Activated CD4-positive, alpha-beta T cell treated with anti-CD3 and anti-CD28 coated beads, Interleukin-2, amount 10 ng/mL, durations not matched to agents 24 days and 14 days (primary cell): ENCODE measurements at regions not wholly inside any gene's neighbourhood (a gene's known extent, or its start where the extent isn't known, plus 50 kb on each side); places are given as distances from the start of the nearest gene placed in this dataset.
"Not testable (repeated sequence)": the region's sequence is repeated elsewhere in the genome, so short reads cannot be mapped to it uniquely, and the experiment has no call there.

Experiments used
- DNase-seq: peaks from one replicate; pipeline ENCODE4 v3.0.0; 2022
- H3K27ac Mint-ChIP-seq: one replicate; pipeline ENCODE4 v1.8.0; 2022; ENCODE audit warnings: mild to moderate bottlenecking, mixed read lengths
- H3K27me3 Mint-ChIP-seq: one replicate; pipeline ENCODE4 v1.8.0; 2022; ENCODE audit warnings: mixed read lengths
- H3K36me3 Mint-ChIP-seq: one replicate; pipeline ENCODE4 v1.8.0; 2022; ENCODE audit warnings: low read depth, mild to moderate bottlenecking, mixed read lengths
- H3K4me1 Mint-ChIP-seq: one replicate; pipeline ENCODE4 v1.8.0; 2021; ENCODE audit warnings: mixed read lengths
- H3K4me3 Mint-ChIP-seq: one replicate; pipeline ENCODE4 v1.8.0; 2022; ENCODE audit warnings: mild to moderate bottlenecking, moderate library complexity, mixed read lengths
- H3K9me3 Mint-ChIP-seq: one replicate; pipeline ENCODE4 v1.8.0; 2021; ENCODE audit warnings: mixed read lengths
- intact Hi-C: fragments of 100-400 bp; cut with micrococcal nuclease; formaldehyde crosslinking; loops from one replicate; pipeline ENCODE4 v1.15.1; 2023

DNA sequence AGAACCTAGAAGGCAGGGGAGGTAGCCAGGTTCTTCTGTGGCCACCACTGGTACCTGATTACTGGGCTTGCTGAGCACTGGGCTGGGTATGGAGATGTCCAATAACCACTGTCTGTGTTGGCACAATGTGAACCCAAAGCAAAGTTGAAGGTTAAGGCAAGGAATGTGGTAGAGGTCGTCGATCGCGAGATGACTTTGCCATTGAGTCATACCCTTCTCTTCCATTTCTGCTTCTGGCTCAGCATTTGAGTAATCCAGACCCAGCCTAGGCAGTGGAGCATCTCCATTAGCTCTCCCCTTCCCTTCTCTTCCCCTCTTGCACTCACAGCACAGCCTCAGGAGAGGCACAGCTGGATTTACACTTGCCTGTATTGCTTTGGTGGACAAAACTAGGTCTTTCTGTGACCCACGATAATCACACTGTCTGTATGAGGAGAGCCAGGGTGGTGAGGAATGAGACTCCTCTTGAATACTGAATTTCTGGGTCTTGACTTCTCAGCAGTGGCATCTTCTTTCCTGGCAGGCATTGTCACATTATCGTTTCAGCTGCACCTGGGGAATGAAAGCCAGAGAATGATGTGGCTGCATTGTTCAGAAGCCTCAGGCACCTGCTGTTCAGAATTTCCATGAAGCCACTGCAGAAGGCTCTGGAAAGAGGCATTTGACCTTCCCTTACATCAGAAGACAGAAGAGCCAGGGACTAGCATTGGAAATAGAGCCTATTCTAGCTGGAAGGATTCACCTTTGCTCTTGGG, 272.6 kb downstream of the PDCD6IP start:
- Mint-ChIP-seq H3K9me3 (no peaks in the 10 kb centered on the region), H3K27ac (no peak overlapping the region), H3K27me3 (no peaks in the 10 kb centered on the region), H3K36me3 (no peaks in the 10 kb centered on the region), H3K4me3 (no peak overlapping the region), H3K4me1 (no peaks in the 10 kb centered on the region)
- DNase-seq: no peak
- intact Hi-C loops: no loop called here

DNA sequence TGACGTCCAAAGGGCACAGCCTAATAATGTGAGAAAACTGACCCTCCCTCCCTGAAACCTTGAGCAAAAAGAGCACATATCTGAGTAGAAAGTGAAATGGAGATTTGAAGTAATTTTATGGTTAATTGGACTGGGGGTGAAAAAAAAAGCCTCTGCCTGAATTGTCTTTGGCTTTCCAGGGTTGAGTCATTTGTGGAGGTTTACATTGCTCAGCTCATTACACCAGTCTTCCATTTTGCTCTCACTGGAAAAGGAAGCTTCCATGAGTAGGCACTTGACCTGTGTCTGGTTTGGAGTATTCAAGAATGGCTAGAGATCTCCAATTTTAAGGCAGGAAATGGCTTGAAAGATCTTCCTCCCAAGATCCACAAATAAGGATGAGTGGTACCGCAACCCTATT, 273.9 kb downstream of the PDCD6IP start:
- Mint-ChIP-seq H3K4me3 (no peak overlapping the region), H3K27me3 (no peaks in the 10 kb centered on the region), H3K9me3 (no peaks in the 10 kb centered on the region), H3K36me3 (no peaks in the 10 kb centered on the region), H3K4me1 (no peaks in the 10 kb centered on the region), H3K27ac (no peak overlapping the region)
- intact Hi-C loops: no loop called here
- no peak for DNase-seq

DNA sequence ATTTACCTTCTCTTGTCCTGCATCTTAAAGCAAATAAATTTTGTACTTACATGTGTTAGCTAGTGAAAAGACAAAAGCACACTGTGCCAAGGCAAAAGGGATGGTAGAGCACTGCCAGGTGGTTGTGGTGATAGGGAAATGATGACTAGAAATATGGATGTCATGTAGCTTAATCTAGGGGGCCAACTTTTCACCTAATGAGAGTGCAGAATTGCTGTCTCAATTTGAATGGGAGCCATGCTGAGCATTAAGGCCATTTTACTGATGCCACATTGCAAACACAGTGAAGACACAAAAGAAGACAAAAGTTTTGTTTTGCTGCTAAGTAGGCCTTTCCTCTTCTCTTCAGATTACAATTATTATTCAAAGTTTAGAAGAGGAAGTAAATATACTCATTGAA, 274.7 kb downstream of the PDCD6IP start:
- H3K4me3 Mint-ChIP-seq: no peak overlapping the region
- H3K9me3 Mint-ChIP-seq: no peaks in the 10 kb centered on the region
- no peaks in the 10 kb centered on the region for H3K27me3 Mint-ChIP-seq
- no peaks in the 10 kb centered on the region for H3K4me1 Mint-ChIP-seq
- no peak for DNase-seq
- H3K27ac Mint-ChIP-seq: no peak overlapping the region
- intact Hi-C loops: no loop called here
- no peaks in the 10 kb centered on the region for H3K36me3 Mint-ChIP-seq

DNA sequence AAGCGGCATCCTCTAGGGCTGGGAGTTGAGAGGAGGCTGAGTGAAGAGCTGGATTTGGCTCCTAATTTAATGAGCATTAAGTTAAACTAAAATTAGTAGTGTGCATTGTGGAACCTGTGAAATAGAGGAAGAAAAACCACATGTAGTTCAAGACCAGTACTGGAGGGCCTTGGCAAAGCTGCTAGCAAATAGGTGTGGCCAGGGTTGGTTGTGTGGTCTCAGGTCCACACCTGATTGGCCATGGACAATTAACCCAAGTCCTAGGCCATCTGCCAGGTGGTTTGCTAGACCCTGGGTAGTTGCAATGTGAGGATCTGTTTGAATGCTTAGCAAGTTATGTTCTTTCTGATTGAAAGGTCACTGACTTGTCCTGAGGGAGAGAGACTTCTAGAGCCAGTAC, 275.5 kb downstream of the PDCD6IP start:
- Mint-ChIP-seq H3K4me3 (no peak overlapping the region), H3K4me1 (no peaks in the 10 kb centered on the region), H3K36me3 (no peaks in the 10 kb centered on the region), H3K27me3 (no peaks in the 10 kb centered on the region), H3K9me3 (no peaks in the 10 kb centered on the region), H3K27ac (no peak overlapping the region)
- no peak for DNase-seq
- intact Hi-C loops: no loop called here

DNA sequence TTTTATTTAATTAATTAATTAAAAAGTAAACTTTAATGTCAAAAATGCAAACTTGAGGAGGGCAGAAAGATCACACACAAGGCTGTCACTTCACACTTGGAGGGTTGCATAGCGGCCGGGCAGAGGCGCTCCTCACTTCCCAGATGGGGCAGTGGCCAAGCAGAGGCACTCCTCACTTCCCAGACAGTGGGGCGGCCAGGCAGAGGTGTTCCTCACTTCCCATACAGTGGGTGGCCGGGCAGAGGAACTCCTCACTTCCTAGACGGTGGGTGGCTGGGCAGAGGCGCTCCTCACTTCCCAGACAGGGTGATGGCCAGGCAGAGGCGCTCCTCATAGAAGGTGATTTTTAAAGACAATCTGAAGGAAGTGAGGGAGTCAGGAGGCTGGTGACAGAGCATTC, 277.5 kb downstream of the PDCD6IP start:
- Mint-ChIP-seq H3K27ac (no peak overlapping the region), H3K9me3 (no peaks in the 10 kb centered on the region), H3K36me3 (no peaks in the 10 kb centered on the region), H3K4me3 (no peak overlapping the region), H3K4me1 (no peaks in the 10 kb centered on the region), H3K27me3 (no peaks in the 10 kb centered on the region)
- intact Hi-C loops: no loop called here
- no peak for DNase-seq

DNA sequence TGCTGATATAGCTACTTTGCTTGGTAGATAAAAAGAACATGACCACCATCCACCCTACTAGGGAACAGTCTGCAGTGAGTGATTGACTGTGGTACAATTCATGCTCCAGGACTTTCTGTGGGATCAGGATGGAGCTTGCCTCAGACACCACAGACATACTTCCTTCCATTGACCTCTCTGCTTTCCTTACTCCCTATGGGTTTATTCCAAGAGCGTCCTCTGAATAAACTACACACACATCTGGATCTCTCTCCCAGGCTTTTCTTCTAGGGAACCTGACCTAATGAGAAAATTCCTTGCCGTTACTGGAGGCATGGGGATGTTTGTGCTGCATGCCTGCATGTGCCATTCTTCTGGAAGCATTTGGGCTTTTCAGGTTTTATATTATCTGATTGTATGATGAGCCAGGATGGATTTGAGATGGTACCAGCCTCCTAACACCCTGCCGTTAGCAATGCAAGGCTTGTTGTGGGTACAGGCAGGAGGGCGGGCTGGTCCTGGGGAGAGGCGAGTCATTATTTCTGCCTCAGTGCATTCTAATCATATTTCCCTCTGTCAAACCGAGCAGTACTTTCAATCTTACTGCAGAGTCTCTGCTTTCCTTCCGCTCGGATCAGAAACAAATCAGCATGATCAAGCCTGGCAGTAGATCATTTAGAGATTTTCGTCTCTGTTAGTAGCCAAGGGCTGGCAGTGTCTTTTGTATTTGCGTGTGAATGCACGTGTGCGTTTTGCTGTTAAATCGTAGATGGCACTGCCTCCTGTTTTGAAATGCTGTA, 279.2 kb downstream of the PDCD6IP start:
- no peak overlapping the region for H3K27ac Mint-ChIP-seq
- H3K4me3 Mint-ChIP-seq: no peak overlapping the region
- intact Hi-C loops: no loop called here
- H3K9me3 Mint-ChIP-seq: no peaks in the 10 kb centered on the region
- H3K36me3 Mint-ChIP-seq: no peaks in the 10 kb centered on the region
- no peak for DNase-seq
- no peaks in the 10 kb centered on the region for H3K4me1 Mint-ChIP-seq
- no peaks in the 10 kb centered on the region for H3K27me3 Mint-ChIP-seq

DNA sequence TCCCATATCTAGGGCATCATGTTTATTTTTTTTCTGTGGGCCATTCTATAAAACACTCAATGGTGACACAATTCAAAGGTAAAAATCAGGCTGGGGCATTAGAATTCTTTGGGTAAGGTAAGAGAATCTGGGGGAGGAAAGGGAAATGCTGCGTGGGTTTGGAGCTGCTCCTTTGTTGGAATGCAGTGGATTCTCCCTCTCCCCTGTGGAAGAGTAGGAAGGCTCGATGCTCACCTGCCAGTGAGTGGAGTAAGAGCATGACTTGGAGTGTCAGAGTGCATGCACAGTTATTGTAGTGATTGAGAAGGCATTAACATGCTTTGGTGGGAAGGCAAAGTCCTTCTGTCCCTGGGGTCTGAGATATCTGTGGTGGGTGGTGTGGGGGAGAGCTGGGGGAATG, 280.0 kb downstream of the PDCD6IP start:
- no peaks in the 10 kb centered on the region for H3K27me3 Mint-ChIP-seq
- peaks cover under 1% of the 10 kb centered on the region for H3K9me3 Mint-ChIP-seq
- DNase-seq: no peak
- intact Hi-C loops: no loop called here
- H3K36me3 Mint-ChIP-seq: no peaks in the 10 kb centered on the region
- no peaks in the 10 kb centered on the region for H3K4me1 Mint-ChIP-seq
- H3K4me3 Mint-ChIP-seq: no peak overlapping the region
- H3K27ac Mint-ChIP-seq: no peak overlapping the region

DNA sequence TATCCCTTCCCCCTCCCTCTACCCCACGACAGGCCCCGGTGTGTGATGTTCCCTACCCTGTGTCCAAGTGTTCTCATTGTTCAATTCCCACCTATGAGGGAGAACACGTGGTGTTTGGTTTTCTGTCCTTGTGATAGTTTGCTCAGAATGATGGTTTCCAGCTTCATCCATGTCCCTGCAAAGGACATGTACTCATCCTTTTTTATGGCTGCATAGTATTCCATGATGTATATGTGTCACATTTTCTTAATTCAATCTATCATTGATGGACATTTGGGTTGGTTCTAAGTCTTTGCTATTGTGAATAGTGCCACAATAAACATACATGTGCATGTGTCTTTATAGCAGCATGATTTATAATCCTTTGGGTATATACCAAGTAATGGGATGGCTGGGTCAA, 281.4 kb downstream of the PDCD6IP start:
- H3K4me1 Mint-ChIP-seq, intact Hi-C loops, H3K4me3 Mint-ChIP-seq, H3K27ac Mint-ChIP-seq, DNase-seq, H3K36me3 Mint-ChIP-seq, H3K27me3 Mint-ChIP-seq, H3K9me3 Mint-ChIP-seq: not testable (repeated sequence)

DNA sequence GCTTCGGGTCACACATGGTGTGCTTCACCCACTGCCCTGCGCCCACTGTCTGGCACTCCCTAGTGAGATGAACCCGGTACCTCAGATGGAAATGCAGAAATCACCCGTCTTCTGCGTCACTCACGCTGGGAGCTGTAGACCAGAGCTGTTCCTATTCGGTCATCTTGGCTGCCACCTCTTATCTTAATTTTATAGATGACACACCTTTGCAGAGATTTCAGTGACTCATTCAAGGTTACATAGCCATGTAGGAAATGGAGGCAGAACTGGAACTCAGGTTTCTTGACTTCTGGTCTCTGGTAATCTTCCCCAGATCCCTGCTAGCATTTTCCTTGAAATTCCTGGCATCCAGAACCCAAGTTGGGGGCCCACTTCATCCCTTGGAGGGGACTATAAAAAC, 291.9 kb downstream of the PDCD6IP start:
- DNase-seq, H3K36me3 Mint-ChIP-seq, intact Hi-C loops: not testable (repeated sequence)

DNA sequence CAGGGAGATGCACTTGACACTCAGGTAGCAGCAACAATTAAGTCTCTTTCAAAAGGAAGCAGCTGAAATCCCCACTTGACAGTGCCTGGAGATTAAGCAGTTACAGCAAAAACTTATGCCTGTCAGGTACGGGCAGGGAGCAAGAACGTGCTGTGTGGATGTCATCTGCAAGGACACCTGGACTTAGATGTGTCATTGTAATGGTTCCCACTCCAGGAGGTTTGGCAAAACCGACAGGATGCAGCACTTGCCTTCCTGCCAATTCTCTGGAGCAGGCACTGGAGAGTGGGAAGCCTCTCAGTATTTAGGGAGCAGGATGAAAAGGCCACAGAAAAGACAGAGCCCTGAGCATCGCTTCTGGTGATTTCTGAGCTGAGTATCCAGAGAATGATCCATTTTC, 292.4 kb downstream of the PDCD6IP start:
- H3K27me3 Mint-ChIP-seq: no peaks in the 10 kb centered on the region
- no peak overlapping the region for H3K27ac Mint-ChIP-seq
- no peaks in the 10 kb centered on the region for H3K4me1 Mint-ChIP-seq
- H3K9me3 Mint-ChIP-seq: no peaks in the 10 kb centered on the region
- no peak overlapping the region for H3K4me3 Mint-ChIP-seq
- no peak for DNase-seq
- H3K36me3 Mint-ChIP-seq: no peaks in the 10 kb centered on the region
- intact Hi-C loops: no loop called here

More for the DNA sequence above, 291.9 kb downstream of the PDCD6IP start:
- H3K4me3 Mint-ChIP-seq, H3K9me3 Mint-ChIP-seq, H3K27ac Mint-ChIP-seq, H3K27me3 Mint-ChIP-seq, H3K4me1 Mint-ChIP-seq: not testable (repeated sequence)

DNA sequence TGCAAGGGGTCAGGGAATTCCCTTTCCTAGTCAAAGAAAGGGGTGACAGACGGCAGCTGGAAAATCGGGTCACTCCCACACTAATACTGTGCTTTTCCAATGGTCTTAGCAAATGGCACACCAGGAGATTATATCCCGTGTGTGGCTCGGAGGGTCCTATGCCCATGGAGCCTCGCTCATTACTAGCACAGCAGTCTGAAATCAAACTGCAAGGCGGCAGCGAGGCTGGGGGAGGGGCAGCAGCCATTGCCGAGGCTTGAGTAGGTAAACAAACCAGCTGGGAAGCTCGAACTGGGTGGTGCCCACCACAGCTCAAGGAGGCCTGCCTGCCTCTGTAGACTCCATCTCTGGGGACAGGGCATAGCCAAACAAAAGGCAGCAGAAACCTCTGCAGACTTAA, 295.9 kb downstream of the PDCD6IP start:
- H3K27ac Mint-ChIP-seq, intact Hi-C loops, DNase-seq, H3K27me3 Mint-ChIP-seq, H3K9me3 Mint-ChIP-seq, H3K4me3 Mint-ChIP-seq, H3K4me1 Mint-ChIP-seq, H3K36me3 Mint-ChIP-seq: not testable (repeated sequence)

DNA sequence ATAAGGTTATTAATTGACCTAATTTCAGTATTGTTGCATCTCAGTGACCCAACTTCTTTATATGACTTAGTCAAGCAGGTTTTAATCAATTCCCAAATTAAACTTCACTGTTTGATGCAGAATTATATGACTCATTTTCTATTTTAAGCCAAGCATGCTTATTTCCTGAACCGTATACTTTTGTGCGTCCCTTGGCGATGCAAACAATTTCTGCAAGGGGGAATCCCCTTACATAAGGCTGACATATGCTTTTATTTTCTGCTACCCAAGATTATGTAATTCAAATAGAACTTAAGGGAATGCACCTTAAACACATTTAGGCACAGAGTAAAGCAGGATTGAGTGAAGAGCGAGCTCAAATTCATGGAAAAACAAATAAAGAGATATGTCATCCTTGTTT, 303.9 kb downstream of the PDCD6IP start:
- Mint-ChIP-seq H3K27me3 (peaks cover 5% of the 10 kb centered on the region), H3K4me3 (no peak overlapping the region), H3K9me3 (peaks cover 4% of the 10 kb centered on the region), H3K36me3 (no peaks in the 10 kb centered on the region), H3K27ac (no peak overlapping the region), H3K4me1 (no peaks in the 10 kb centered on the region)
- intact Hi-C loops: no loop called here
- DNase-seq: no peak

DNA sequence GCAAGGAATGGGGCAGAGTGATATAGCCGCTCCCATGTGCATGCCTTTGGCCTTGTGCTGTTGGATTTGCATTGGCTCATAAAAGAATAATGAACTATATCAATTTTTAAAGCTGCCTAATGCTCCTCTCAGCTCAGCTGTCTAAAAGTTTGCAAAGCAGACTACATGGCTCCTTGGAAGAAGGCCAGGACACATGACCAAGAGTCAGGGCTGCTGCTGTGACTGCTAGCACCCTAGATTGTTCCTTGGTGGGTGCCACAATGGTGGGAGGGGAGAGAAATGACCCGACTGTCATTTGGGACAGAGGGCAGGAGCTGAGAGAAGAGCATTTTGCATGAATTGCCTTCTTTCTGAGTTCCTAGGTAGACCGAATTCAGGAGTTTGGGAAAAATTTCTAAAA, 307.9 kb downstream of the PDCD6IP start:
- intact Hi-C loops: no loop called here

DNA sequence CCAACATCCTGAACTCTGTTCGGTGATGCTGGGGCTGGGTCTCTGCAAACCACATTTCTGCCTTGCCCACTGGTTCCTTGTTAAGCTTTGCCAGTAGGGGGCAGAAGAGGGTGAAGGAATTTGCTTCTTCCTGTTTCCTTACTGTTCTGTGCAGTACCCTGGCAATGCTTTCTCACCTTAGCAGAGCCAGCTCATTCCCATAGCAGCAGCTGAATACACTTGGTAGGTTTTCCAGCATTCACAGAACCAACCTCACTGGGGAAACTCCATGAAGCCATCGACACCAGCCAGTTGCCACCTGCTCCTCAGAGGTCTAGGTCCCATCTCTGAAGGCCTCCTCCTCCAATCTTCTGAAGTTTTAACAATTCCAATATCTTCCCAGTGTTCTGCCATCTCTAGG, 308.4 kb downstream of the PDCD6IP start:
- H3K9me3 Mint-ChIP-seq: peaks cover 4% of the 10 kb centered on the region
- peaks cover 2% of the 10 kb centered on the region for H3K27me3 Mint-ChIP-seq
- intact Hi-C loops: no loop called here
- no peaks in the 10 kb centered on the region for H3K4me1 Mint-ChIP-seq
- H3K4me3 Mint-ChIP-seq: no peak overlapping the region
- peak; percentile 58 for DNase-seq
- H3K36me3 Mint-ChIP-seq: no peaks in the 10 kb centered on the region
- no peak overlapping the region for H3K27ac Mint-ChIP-seq

More for the DNA sequence above, 307.9 kb downstream of the PDCD6IP start:
- Mint-ChIP-seq H3K4me1 (no peaks in the 10 kb centered on the region), H3K27ac (no peak overlapping the region), H3K4me3 (no peak overlapping the region), H3K36me3 (no peaks in the 10 kb centered on the region), H3K27me3 (peaks cover 2% of the 10 kb centered on the region), H3K9me3 (peaks cover 4% of the 10 kb centered on the region)
- no peak for DNase-seq
